Fibroblast of lung (primary cell): ENCODE measurements at regions not wholly inside any gene's neighbourhood (a gene's known extent, or its start where the extent isn't known, plus 50 kb on each side); places are given as distances from the start of the nearest gene placed in this dataset.
A peak's percentile ranks its signal among the peaks of the same experiment; 100 is the strongest.

Experiments
- DNase-seq, 2 donors: peaks; one replicate each; pipeline versions ENCODE4 v3.0.0 to v3.0.0-alpha.2; 2010; ENCODE audit warnings: low read depth in 2 of 2
- H2AFZ ChIP-seq: 2 replicates; pipeline ENCODE4 v1.5.1; 2012; ENCODE audit warnings: low read length, control low read depth, inconsistent platforms
- H3K27ac ChIP-seq: 2 replicates; pipeline ENCODE4 v1.5.1; 2011; ENCODE audit warnings: low read length, control low read depth; ENCODE audit not compliant: insufficient read depth
- H3K27me3 ChIP-seq: 2 replicates; pipeline ENCODE4 v1.5.1; 2011; ENCODE audit warnings: mild to moderate bottlenecking, low read length; ENCODE audit not compliant: control insufficient read depth, insufficient read depth
- H3K36me3 ChIP-seq: 2 replicates; pipeline ENCODE4 v1.5.1; 2011; ENCODE audit warnings: low read length; ENCODE audit not compliant: control insufficient read depth, insufficient read depth
- H3K4me1 ChIP-seq: 2 replicates; pipeline ENCODE4 v1.5.1; 2011; ENCODE audit warnings: low read length; ENCODE audit not compliant: control insufficient read depth, insufficient read depth; ENCODE audit errors: extremely low read depth
- H3K4me2 ChIP-seq: 2 replicates; pipeline ENCODE4 v1.5.1; 2011; ENCODE audit warnings: low read length, control low read depth; ENCODE audit not compliant: insufficient read depth; ENCODE audit errors: extremely low read depth
- H3K4me3 ChIP-seq, 4 experiments: fragments of 200-600 bp in 1 of 4; sonication (generic) in 1 of 4; replicated peaks in 1 of 4; 2 replicates each; pipeline ENCODE4 v1.5.1; 2011 to 2016; ENCODE audit warnings: low read length in 4 of 4, low read depth in 3 of 4, mild to moderate bottlenecking in 3 of 4, control low read depth in 2 of 4, inconsistent platforms in 1 of 4, mixed read lengths in 1 of 4; ENCODE audit not compliant: insufficient read depth in 1 of 4; ENCODE audit errors: control extremely low read depth in 1 of 4
- H3K79me2 ChIP-seq: 2 replicates; pipeline ENCODE4 v1.5.1; 2012; ENCODE audit warnings: mild to moderate bottlenecking, low read length, inconsistent platforms; ENCODE audit not compliant: control insufficient read depth, insufficient read depth
- H3K9ac ChIP-seq: 2 replicates; pipeline ENCODE4 v1.5.1; 2011; ENCODE audit warnings: mild to moderate bottlenecking, low read length, control low read depth; ENCODE audit not compliant: insufficient read depth
- H3K9me3 ChIP-seq: 2 replicates; pipeline ENCODE4 v1.5.1; 2012; ENCODE audit warnings: low read depth, low read length; ENCODE audit not compliant: control insufficient read depth, insufficient read depth
- H4K20me1 ChIP-seq: 2 replicates; pipeline ENCODE4 v1.5.1; 2011; ENCODE audit warnings: low read length; ENCODE audit not compliant: control insufficient read depth, insufficient read depth; ENCODE audit errors: extremely low read depth
- CTCF ChIP-seq, 2 donors: IDR thresholded peaks in 1 of 2; conservative IDR thresholded peaks in 1 of 2; 1 replicate in 1 of 2; 2 replicates in 1 of 2; pipeline ENCODE4 v1.5.1; 2011 to 2012; ENCODE audit warnings: low read length in 2 of 2, control low read depth in 1 of 2, inconsistent platforms in 1 of 2, low read depth in 1 of 2, mild to moderate bottlenecking in 1 of 2
- EZH2 ChIP-seq: IDR thresholded peaks from 2 replicates; pipeline ENCODE4 v1.5.1; 2012; ENCODE audit warnings: low read length, control low read depth, mild to moderate bottlenecking; ENCODE audit errors: missing control alignments

- H3K9ac ChIP-seq = no peak overlapping the region
- H3K9me3 ChIP-seq = no peaks in the 10 kb centered on the region
- no peaks in the 10 kb centered on the region for H3K27me3 ChIP-seq
These were observed 140.8 kb downstream of the NUP35 start for GRCh38 chr2:183264890-183265535.

GRCh38 chr2:183267148-183267827 is 143.0 kb downstream of the NUP35 start:
- H3K27ac ChIP-seq = no peak overlapping the region
- no peaks in the 10 kb centered on the region for H3K27me3 ChIP-seq
- no peak overlapping the region for H2AFZ ChIP-seq
- no peaks in the 10 kb centered on the region for H3K9me3 ChIP-seq
- no peak for DNase-seq
- H3K4me1 ChIP-seq = no peaks in the 10 kb centered on the region
- H3K9ac ChIP-seq = no peak overlapping the region
- H3K36me3 ChIP-seq = no peaks in the 10 kb centered on the region
- no peak overlapping the region for H3K4me2 ChIP-seq
- no peak overlapping the region for H3K4me3 ChIP-seq
- no peaks in the 10 kb centered on the region for H3K79me2 ChIP-seq
- no peaks in the 10 kb centered on the region for H4K20me1 ChIP-seq
- TF ChIP-seq EZH2 (no peak), CTCF (conservative IDR thresholded peaks at IDR 0.05 in 1 of 2, IDR thresholded peaks at IDR 0.05 in 1 of 2; ENCODE audit: low read depth in 1 of 2, low read length in 2 of 2) (no peak)

More at GRCh38 chr2:183264890-183265535, 140.8 kb downstream of the NUP35 start:
- Histone ChIP-seq H3K36me3 (no peaks in the 10 kb centered on the region), H3K4me1 (no peaks in the 10 kb centered on the region), H3K79me2 (no peaks in the 10 kb centered on the region), H3K4me2 (no peak overlapping the region), H3K4me3 (no peak overlapping the region), H3K27ac (no peak overlapping the region), H2AFZ (no peak overlapping the region), H4K20me1 (no peaks in the 10 kb centered on the region)
- no peak for DNase-seq
- TF ChIP-seq EZH2 (no peak), CTCF (conservative IDR thresholded peaks at IDR 0.05 in 1 of 2, IDR thresholded peaks at IDR 0.05 in 1 of 2; ENCODE audit: low read depth in 1 of 2, low read length in 2 of 2) (no peak)

GRCh38 chr2:183269956-183270355 is 145.7 kb downstream of the NUP35 start:
- no peaks in the 10 kb centered on the region for H3K27me3 ChIP-seq
- no peaks in the 10 kb centered on the region for H3K9me3 ChIP-seq
- no peak overlapping the region for H2AFZ ChIP-seq
- DNase-seq = peak in 1 of 2 donors; percentile 48
- H3K4me3 ChIP-seq = no peak overlapping the region
- no peaks in the 10 kb centered on the region for H3K79me2 ChIP-seq
- H3K4me2 ChIP-seq = no peak overlapping the region
- no peaks in the 10 kb centered on the region for H3K4me1 ChIP-seq
- H3K9ac ChIP-seq = no peak overlapping the region
- H3K27ac ChIP-seq = no peak overlapping the region
- TF ChIP-seq CTCF (conservative IDR thresholded peaks at IDR 0.05 in 1 of 2, IDR thresholded peaks at IDR 0.05 in 1 of 2; ENCODE audit: low read depth in 1 of 2, low read length in 2 of 2) (no peak), EZH2 (no peak)
- no peaks in the 10 kb centered on the region for H3K36me3 ChIP-seq
- no peaks in the 10 kb centered on the region for H4K20me1 ChIP-seq
